ENCODE measurements at regions not wholly inside any gene's neighbourhood (a gene's known extent, or its start where the extent isn't known, plus 50 kb on each side); places are given as distances from the start of the nearest gene placed in this dataset.

DNA sequence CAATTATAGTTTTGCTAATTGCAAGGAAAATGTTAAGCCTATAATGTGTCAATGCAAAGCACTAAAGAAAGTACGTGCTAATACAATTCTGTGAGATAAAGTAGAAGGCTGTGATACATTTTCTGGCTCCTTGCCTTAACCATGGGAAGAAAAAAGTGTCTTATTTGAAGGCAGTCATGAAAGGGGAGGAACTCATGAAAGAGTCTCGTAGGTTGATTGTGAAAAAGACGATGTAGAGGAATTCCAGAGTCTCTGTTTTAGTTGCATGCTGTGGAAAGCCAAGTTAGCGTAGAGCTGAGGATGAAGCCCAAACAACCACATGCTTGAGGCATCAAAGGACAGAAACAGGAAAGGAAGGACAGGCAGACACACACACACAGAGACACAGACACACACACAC, 214.1 kb downstream of the MEIS1 start:
- ATAC-seq (ENCODE audit: low read depth) (no peak), DNase-seq (no peak)
- Histone ChIP-seq H3K4me3 (ENCODE audit: control extremely low read depth in 1 of 5, extremely low read depth in 1 of 5, insufficient read depth in 1 of 5, low read depth in 2 of 5, low read length in 4 of 5) (no peak overlapping the region), H3K36me3 (replicated peaks in 1 of 2; ENCODE audit: control extremely low read depth in 1 of 2, control insufficient read depth in 1 of 2, extremely low read depth in 1 of 2, insufficient read depth in 2 of 2, low read length in 1 of 2) (no peaks in the 10 kb centered on the region), H3K27me3 (replicated peaks in 1 of 4; ENCODE audit: control extremely low read depth in 1 of 4, control insufficient read depth in 3 of 4, insufficient read depth in 4 of 4, low read length in 3 of 4) (no peaks in the 10 kb centered on the region), H3K4me1 (ENCODE audit: control insufficient read depth in 2 of 2, insufficient read depth in 2 of 2, low read length in 2 of 2) (no peaks in the 10 kb centered on the region), H3K4me2 (replicated peaks; ENCODE audit: low read depth, low read length, poor library complexity, severe bottlenecking) (no peak overlapping the region), H3K9ac (ENCODE audit: low read length) (no peak overlapping the region), H3K79me2 (ENCODE audit: control insufficient read depth, insufficient read depth, low read length) (no peaks in the 10 kb centered on the region), H3K27ac (ENCODE audit: low read length in 2 of 2) (no peak overlapping the region), H2AFZ (ENCODE audit: insufficient read depth, low read depth, low read length, poor library complexity, severe bottlenecking) (no peak overlapping the region), H4K20me1 (ENCODE audit: control insufficient read depth, insufficient read depth, low read length, poor library complexity, severe bottlenecking) (no peaks in the 10 kb centered on the region), H3K9me3 (ENCODE audit: control extremely low read depth in 1 of 3, control insufficient read depth in 2 of 3, insufficient read depth in 1 of 3, low read length in 2 of 3) (peaks cover 0 to 4% (median 1%) of the 10 kb centered on the region in 3 donors)
- no peak overlapping the region for H3K4me3 Mint-ChIP-seq
- POLR2A ChIA-PET = no interaction called here
- H3K27me3 Mint-ChIP-seq = no peaks in the 10 kb centered on the region
- CTCF ChIA-PET = no interaction called here
- intact Hi-C loops (cut with micrococcal nuclease) = no loop called here
- no peaks in the 10 kb centered on the region for H3K4me1 Mint-ChIP-seq
- no peak for TF ChIP-seq EZH2 (IDR thresholded peaks at IDR 0.05; ENCODE audit: borderline replicate concordance, insufficient read depth, low read depth, low read length, poor library complexity, severe bottlenecking)
- TF ChIP-seq, protein P1, sequence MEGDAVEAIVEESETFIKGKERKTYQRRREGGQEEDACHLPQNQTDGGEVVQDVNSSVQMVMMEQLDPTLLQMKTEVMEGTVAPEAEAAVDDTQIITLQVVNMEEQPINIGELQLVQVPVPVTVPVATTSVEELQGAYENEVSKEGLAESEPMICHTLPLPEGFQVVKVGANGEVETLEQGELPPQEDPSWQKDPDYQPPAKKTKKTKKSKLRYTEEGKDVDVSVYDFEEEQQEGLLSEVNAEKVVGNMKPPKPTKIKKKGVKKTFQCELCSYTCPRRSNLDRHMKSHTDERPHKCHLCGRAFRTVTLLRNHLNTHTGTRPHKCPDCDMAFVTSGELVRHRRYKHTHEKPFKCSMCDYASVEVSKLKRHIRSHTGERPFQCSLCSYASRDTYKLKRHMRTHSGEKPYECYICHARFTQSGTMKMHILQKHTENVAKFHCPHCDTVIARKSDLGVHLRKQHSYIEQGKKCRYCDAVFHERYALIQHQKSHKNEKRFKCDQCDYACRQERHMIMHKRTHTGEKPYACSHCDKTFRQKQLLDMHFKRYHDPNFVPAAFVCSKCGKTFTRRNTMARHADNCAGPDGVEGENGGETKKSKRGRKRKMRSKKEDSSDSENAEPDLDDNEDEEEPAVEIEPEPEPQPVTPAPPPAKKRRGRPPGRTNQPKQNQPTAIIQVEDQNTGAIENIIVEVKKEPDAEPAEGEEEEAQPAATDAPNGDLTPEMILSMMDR (IDR thresholded peaks at IDR 0.05) = no peak
- H3K27ac Mint-ChIP-seq = no peak overlapping the region
- peaks cover 2% of the 10 kb centered on the region for H3K9me3 Mint-ChIP-seq (ENCODE audit: insufficient read depth)
- 89% methylated on average over 3 of the region's 4 CpGs for WGBS (ENCODE audit: insufficient coverage)

DNA sequence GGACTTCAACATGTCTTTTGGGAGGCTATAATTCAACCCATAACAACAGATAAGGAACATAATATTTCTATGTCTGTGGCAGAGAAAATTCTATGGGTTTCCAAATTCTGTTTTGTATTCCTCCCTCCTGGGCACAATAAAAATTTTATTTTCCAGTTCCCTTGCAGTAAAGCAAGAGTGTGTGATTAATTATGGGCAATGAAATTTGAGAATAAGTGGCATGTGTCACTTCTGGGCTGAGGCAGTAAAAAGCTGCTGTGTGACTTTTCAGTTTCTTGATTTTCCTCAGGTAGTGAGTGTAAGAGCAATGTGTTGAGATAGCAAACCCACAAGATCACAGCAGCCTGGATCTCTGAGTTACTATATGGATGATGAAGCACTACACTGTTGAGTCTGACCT, 216.4 kb downstream of the MEIS1 start:
- Histone ChIP-seq H3K9me3 (ENCODE audit: control extremely low read depth in 1 of 3, control insufficient read depth in 2 of 3, insufficient read depth in 1 of 3, low read length in 2 of 3) (peaks cover 0 to 4% (median 1%) of the 10 kb centered on the region in 3 donors), H2AFZ (ENCODE audit: insufficient read depth, low read depth, low read length, poor library complexity, severe bottlenecking) (no peak overlapping the region), H3K4me2 (replicated peaks; ENCODE audit: low read depth, low read length, poor library complexity, severe bottlenecking) (no peak overlapping the region), H3K79me2 (ENCODE audit: control insufficient read depth, insufficient read depth, low read length) (no peaks in the 10 kb centered on the region), H3K9ac (ENCODE audit: low read length) (no peak overlapping the region), H3K36me3 (replicated peaks in 1 of 2; ENCODE audit: control extremely low read depth in 1 of 2, control insufficient read depth in 1 of 2, extremely low read depth in 1 of 2, insufficient read depth in 2 of 2, low read length in 1 of 2) (no peaks in the 10 kb centered on the region), H3K4me3 (ENCODE audit: control extremely low read depth in 1 of 5, extremely low read depth in 1 of 5, insufficient read depth in 1 of 5, low read depth in 2 of 5, low read length in 4 of 5) (no peak overlapping the region), H3K27ac (ENCODE audit: low read length in 2 of 2) (no peak overlapping the region), H4K20me1 (ENCODE audit: control insufficient read depth, insufficient read depth, low read length, poor library complexity, severe bottlenecking) (no peaks in the 10 kb centered on the region), H3K4me1 (ENCODE audit: control insufficient read depth in 2 of 2, insufficient read depth in 2 of 2, low read length in 2 of 2) (no peaks in the 10 kb centered on the region), H3K27me3 (replicated peaks in 1 of 4; ENCODE audit: control extremely low read depth in 1 of 4, control insufficient read depth in 3 of 4, insufficient read depth in 4 of 4, low read length in 3 of 4) (no peaks in the 10 kb centered on the region)
- TF ChIP-seq, protein P1 (IDR thresholded peaks at IDR 0.05) = no peak
- no peak for TF ChIP-seq EZH2 (IDR thresholded peaks at IDR 0.05; ENCODE audit: borderline replicate concordance, insufficient read depth, low read depth, low read length, poor library complexity, severe bottlenecking)
- no peak for DNase-seq
- ChIA-PET CTCF (no interaction called here), POLR2A (no interaction called here)
- intact Hi-C loops (cut with micrococcal nuclease) = no loop called here
- no peak for ATAC-seq (ENCODE audit: low read depth)
- Mint-ChIP-seq H3K9me3 (ENCODE audit: insufficient read depth) (peaks cover 2% of the 10 kb centered on the region), H3K4me3 (no peak overlapping the region), H3K27ac (no peak overlapping the region), H3K27me3 (no peaks in the 10 kb centered on the region), H3K4me1 (no peaks in the 10 kb centered on the region)
